ENCODE measurements at regions not wholly inside any gene's neighbourhood (a gene's known extent, or its start where the extent isn't known, plus 50 kb on each side); places are given as distances from the start of the nearest gene placed in this dataset.
A peak's percentile ranks its signal among the peaks of the same experiment; 100 is the strongest.

DNA sequence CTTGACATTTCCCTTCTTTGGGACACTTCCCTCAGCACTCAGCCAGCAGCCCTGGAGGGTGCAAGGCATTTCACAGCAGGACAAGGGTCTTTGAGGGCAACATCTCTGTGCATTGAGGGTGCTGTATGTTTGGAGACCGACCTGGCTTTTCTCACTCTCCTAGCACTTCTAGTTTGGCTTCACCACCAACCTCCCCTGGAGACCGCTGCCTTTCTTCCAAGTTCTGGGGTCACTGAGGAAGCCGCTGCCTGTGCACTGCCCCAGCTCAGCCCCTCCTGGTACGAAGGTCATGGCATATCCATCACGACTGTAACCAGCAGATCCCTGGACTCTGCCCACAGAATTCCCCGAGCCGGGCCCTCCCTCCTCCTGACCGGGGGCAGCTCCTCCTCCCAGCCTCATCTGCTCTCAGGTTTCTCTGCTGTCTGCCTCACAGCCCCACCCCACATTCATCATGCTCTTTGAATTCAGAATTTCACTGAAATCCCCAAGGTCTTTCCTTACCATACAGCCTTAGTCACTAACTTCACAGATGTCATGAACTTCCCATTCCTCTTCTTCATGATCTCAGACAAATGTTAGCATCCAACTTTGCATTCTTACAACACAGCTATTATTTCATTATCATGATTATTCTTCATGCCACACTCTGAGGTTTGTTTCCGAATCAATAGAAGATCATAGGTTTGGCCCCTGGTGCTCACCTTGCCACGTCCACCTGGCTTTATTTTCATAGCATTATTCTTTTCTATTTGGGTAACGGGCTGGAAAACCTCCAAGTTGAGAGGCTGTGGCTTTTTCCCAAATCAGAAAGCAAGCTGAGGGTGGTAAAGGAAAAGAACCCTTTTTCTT, 113.0 kb upstream of the COPS8 start (continued):
- TF ChIP-seq, protein P1, sequence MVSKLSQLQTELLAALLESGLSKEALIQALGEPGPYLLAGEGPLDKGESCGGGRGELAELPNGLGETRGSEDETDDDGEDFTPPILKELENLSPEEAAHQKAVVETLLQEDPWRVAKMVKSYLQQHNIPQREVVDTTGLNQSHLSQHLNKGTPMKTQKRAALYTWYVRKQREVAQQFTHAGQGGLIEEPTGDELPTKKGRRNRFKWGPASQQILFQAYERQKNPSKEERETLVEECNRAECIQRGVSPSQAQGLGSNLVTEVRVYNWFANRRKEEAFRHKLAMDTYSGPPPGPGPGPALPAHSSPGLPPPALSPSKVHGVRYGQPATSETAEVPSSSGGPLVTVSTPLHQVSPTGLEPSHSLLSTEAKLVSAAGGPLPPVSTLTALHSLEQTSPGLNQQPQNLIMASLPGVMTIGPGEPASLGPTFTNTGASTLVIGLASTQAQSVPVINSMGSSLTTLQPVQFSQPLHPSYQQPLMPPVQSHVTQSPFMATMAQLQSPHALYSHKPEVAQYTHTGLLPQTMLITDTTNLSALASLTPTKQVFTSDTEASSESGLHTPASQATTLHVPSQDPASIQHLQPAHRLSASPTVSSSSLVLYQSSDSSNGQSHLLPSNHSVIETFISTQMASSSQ (IDR thresholded peaks at IDR 0.05; ENCODE audit: low read depth) = peak; percentile 48; the same call in 1 of the 2 replicates
- TF ChIP-seq, protein P1 (CRISPR knock-in tag; IDR thresholded peaks at IDR 0.05; ENCODE audit: borderline replicate concordance) = peak; percentile 52; the same call in 1 of the 2 replicates
- TF ChIP-seq ZNF225 (CRISPR knock-in tag; IDR thresholded peaks at IDR 0.05) (no peak), EED (CRISPR knock-in tag; IDR thresholded peaks at IDR 0.05) (no peak), ZNF33A (CRISPR knock-in tag; IDR thresholded peaks at IDR 0.05; ENCODE audit: borderline replicate concordance) (no peak), FOXO1 (CRISPR knock-in tag; IDR thresholded peaks at IDR 0.05) (peak; percentile 7; the same call in 1 of the 2 replicates), ZNF557 (CRISPR knock-in tag; IDR thresholded peaks at IDR 0.05) (no peak), BORCS8-MEF2B (CRISPR knock-in tag; IDR thresholded peaks at IDR 0.05) (peak; percentile 54; the same call in 1 of the 2 replicates), SOX6 (IDR thresholded peaks at IDR 0.05) (no peak), SOX6 (CRISPR knock-in tag; IDR thresholded peaks at IDR 0.05) (peak; percentile 87), ZNF235 (CRISPR knock-in tag; IDR thresholded peaks at IDR 0.05; ENCODE audit: borderline replicate concordance) (no peak), ETV6 (CRISPR knock-in tag; conservative IDR thresholded peaks at IDR 0.05) (no peak), NR3C1 (CRISPR knock-in tag; IDR thresholded peaks at IDR 0.05) (no peak), RXRA (CRISPR knock-in tag; IDR thresholded peaks at IDR 0.05) (peak; percentile 80)
- TF ChIP-seq, protein P2, sequence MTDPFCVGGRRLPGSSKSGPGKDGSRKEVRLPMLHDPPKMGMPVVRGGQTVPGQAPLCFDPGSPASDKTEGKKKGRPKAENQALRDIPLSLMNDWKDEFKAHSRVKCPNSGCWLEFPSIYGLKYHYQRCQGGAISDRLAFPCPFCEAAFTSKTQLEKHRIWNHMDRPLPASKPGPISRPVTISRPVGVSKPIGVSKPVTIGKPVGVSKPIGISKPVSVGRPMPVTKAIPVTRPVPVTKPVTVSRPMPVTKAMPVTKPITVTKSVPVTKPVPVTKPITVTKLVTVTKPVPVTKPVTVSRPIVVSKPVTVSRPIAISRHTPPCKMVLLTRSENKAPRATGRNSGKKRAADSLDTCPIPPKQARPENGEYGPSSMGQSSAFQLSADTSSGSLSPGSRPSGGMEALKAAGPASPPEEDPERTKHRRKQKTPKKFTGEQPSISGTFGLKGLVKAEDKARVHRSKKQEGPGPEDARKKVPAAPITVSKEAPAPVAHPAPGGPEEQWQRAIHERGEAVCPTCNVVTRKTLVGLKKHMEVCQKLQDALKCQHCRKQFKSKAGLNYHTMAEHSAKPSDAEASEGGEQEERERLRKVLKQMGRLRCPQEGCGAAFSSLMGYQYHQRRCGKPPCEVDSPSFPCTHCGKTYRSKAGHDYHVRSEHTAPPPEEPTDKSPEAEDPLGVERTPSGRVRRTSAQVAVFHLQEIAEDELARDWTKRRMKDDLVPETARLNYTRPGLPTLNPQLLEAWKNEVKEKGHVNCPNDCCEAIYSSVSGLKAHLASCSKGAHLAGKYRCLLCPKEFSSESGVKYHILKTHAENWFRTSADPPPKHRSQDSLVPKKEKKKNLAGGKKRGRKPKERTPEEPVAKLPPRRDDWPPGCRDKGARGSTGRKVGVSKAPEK (CRISPR knock-in tag; IDR thresholded peaks at IDR 0.05; ENCODE audit: borderline replicate concordance) = 0 out of 2 replicates have a peak, but pooled peaks have one; percentile 46
- TF ChIP-seq, protein P3, sequence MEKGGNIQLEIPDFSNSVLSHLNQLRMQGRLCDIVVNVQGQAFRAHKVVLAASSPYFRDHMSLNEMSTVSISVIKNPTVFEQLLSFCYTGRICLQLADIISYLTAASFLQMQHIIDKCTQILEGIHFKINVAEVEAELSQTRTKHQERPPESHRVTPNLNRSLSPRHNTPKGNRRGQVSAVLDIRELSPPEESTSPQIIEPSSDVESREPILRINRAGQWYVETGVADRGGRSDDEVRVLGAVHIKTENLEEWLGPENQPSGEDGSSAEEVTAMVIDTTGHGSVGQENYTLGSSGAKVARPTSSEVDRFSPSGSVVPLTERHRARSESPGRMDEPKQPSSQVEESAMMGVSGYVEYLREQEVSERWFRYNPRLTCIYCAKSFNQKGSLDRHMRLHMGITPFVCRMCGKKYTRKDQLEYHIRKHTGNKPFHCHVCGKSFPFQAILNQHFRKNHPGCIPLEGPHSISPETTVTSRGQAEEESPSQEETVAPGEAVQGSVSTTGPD (CRISPR knock-in tag; IDR thresholded peaks at IDR 0.05) = peak; percentile 66; the same call in 1 of the 2 replicates
- TF ChIP-seq, protein P4, sequence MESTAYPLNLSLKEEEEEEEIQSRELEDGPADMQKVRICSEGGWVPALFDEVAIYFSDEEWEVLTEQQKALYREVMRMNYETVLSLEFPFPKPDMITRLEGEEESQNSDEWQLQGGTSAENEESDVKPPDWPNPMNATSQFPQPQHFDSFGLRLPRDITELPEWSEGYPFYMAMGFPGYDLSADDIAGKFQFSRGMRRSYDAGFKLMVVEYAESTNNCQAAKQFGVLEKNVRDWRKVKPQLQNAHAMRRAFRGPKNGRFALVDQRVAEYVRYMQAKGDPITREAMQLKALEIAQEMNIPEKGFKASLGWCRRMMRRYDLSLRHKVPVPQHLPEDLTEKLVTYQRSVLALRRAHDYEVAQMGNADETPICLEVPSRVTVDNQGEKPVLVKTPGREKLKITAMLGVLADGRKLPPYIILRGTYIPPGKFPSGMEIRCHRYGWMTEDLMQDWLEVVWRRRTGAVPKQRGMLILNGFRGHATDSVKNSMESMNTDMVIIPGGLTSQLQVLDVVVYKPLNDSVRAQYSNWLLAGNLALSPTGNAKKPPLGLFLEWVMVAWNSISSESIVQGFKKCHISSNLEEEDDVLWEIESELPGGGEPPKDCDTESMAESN (CRISPR knock-in tag; conservative IDR thresholded peaks at IDR 0.05) = no peak; the same call in 1 of the 2 replicates

Measured in HepG2 (cell line).